PC-3 (cell line): ENCODE measurements at regions not wholly inside any gene's neighbourhood (a gene's known extent, or its start where the extent isn't known, plus 50 kb on each side); places are given as distances from the start of the nearest gene placed in this dataset.
A peak's percentile ranks its signal among the peaks of the same experiment; 100 is the strongest.

Experiments
- ATAC-seq: fragments of 200-7000 bp; cut with Tn5 transposase; 2 replicates; pipeline ENCODE4 v1.9.1; 2020; ENCODE audit warnings: mild to moderate bottlenecking, moderate library complexity
- BruUV-seq: library from RNA; stranded (reverse); fragments of 400-500 nt; replicated peaks from 2 replicates; lab custom pipeline; 2021; lab: Mats Ljungman, UMichigan
- CTCF ChIA-PET: fragments of 300-600 bp; sonication (Branson Sonifier 250); formaldehyde crosslinking; loops from one replicate; lab custom pipeline; 2022; ENCODE audit warnings: antibody characterized with exemption; lab: Charles Lee
- POLR2A ChIA-PET: fragments of 300-600 bp; sonication (Branson Sonifier 250); formaldehyde crosslinking; loops from one replicate; lab custom pipeline; 2022; ENCODE audit warnings: antibody characterized with exemption; ENCODE audit not compliant: unreplicated experiment; lab: Charles Lee
- DNase-seq: peaks from one replicate; pipeline ENCODE4 v3.0.0-alpha.2; 2015
- H2AFZ ChIP-seq: fragments of 300-600 bp; sonication (generic); 2 replicates; pipeline ENCODE4 v1.6.0; 2016; ENCODE audit warnings: antibody characterized with exemption, low read length
- H3F3A ChIP-seq: fragments of 300-600 bp; sonication (generic); one replicate; pipeline ENCODE4 v1.6.0; 2017; ENCODE audit warnings: antibody characterized with exemption, low read length, control low read depth, mild to moderate bottlenecking; ENCODE audit not compliant: unreplicated experiment
- H3K27ac ChIP-seq: fragments of 300-600 bp; sonication (generic); 2 replicates; pipeline ENCODE4 v1.5.1; 2016; ENCODE audit warnings: mild to moderate bottlenecking, low read length
- H3K27me3 ChIP-seq: fragments of 300-600 bp; sonication (generic); 2 replicates; pipeline ENCODE4 v1.6.1; 2016; ENCODE audit warnings: low read length, mixed read lengths
- H3K36me3 ChIP-seq: fragments of 300-600 bp; sonication (generic); 2 replicates; pipeline ENCODE4 v1.6.1; 2016; ENCODE audit warnings: low read depth, mixed run types, low read length, mixed read lengths
- H3K4me1 ChIP-seq: fragments of 300-600 bp; sonication (generic); 2 replicates; pipeline ENCODE4 v1.5.1; 2016; ENCODE audit warnings: low read length; ENCODE audit not compliant: insufficient read depth
- H3K4me2 ChIP-seq: fragments of 300-600 bp; sonication (generic); 2 replicates; pipeline ENCODE4 v1.6.0; 2016; ENCODE audit warnings: low read length
- H3K4me3 ChIP-seq: fragments of 300-600 bp; sonication (generic); 2 replicates; pipeline ENCODE4 v1.5.1; 2016; ENCODE audit warnings: mild to moderate bottlenecking, low read length, mixed read lengths
- H3K79me2 ChIP-seq: fragments of 300-600 bp; sonication (generic); 2 replicates; pipeline ENCODE4 v1.6.1; 2017; ENCODE audit warnings: low read length, mixed read lengths
- H3K9ac ChIP-seq: fragments of 300-600 bp; sonication (generic); 2 replicates; pipeline ENCODE4 v1.6.0; 2016; ENCODE audit warnings: mild to moderate bottlenecking, low read length
- H3K9me2 ChIP-seq: fragments of 300-600 bp; sonication (generic); replicated peaks from 2 replicates; pipeline ENCODE4 v1.6.1; 2016; ENCODE audit warnings: mixed run types, low read length, mixed read lengths
- H3K9me3 ChIP-seq: fragments of 300-600 bp; sonication (generic); 2 replicates; pipeline ENCODE4 v1.6.1; 2016; ENCODE audit warnings: low read length, mixed read lengths
- H4K20me1 ChIP-seq: fragments of 300-600 bp; sonication (generic); 2 replicates; pipeline ENCODE4 v1.6.1; 2016; ENCODE audit warnings: low read length, mixed read lengths
- EZH2 ChIP-seq: fragments of 300-600 bp; sonication (generic); IDR thresholded peaks from one replicate; pipeline ENCODE4 v1.6.1; 2017; ENCODE audit warnings: antibody characterized with exemption, mild to moderate bottlenecking, low read length; ENCODE audit not compliant: unreplicated experiment
- EZH2phosphoT487 ChIP-seq: fragments of 300-600 bp; sonication (generic); IDR thresholded peaks from 2 replicates; pipeline ENCODE4 v1.6.1; 2018; ENCODE audit warnings: mild to moderate bottlenecking, antibody characterized with exemption, low read length, borderline replicate concordance
- intact Hi-C: fragments of 100-400 bp; cut with micrococcal nuclease; formaldehyde crosslinking; loops from 2 replicates; pipeline ENCODE4 v1.9.0; 2023
- TF ChIP-seq, protein P1 (sequence below): fragments of 300-600 bp; sonication (generic); conservative IDR thresholded peaks from 2 replicates; pipeline ENCODE4 v1.5.1; 2017; ENCODE audit warnings: antibody characterized with exemption, low read depth, mild to moderate bottlenecking, low read length

DNA sequence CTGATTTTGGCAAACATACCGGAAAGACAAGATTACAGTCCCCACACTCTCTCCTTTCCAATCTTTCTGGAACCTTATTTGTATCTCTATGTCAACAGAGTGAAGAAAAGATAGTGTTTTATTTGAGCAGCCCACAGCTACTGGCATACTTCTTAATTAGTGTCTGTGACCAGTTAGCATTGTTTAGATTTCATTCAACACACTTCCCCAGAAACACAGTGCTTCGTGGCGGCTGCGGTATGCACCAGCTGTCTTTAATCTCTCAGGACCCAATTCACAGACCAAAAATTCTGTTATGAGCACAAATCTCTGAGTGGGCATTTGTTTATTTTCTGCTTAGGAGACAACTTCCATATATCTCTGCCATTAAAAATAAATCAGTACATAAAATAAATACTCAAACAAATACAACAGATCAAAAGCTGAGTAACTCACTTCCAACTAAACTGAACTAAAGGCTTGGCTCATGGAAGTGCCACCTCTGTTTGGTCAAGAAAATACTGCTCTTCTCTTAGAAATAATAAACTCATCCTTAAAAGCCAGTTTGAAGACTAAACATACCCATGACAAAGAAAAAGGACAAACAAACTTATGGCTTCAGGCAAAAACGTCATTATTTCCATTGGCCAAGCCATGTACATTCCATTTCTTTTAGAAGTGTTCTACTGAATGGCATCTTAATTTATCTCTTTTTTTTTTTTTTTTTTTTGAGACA is 392.4 kb downstream of the TXNL1 start:
- intact Hi-C loops, result no loop called here
- Histone ChIP-seq H3K9me3 (no peaks in the 10 kb centered on the region), H3K4me1 (peaks cover 10% of the 10 kb centered on the region), H3K4me2 (peak overlapping the region; percentile 24; the same call in 1 of the 2 replicates), H4K20me1 (no peaks in the 10 kb centered on the region), H3K79me2 (no peaks in the 10 kb centered on the region), H3K9me2 (no peaks in the 10 kb centered on the region), H3K36me3 (no peaks in the 10 kb centered on the region), H3F3A (no peaks in the 10 kb centered on the region), H3K27me3 (no peaks in the 10 kb centered on the region), H3K27ac (no peak overlapping the region), H3K4me3 (no peak overlapping the region), H3K9ac (no peak overlapping the region), H2AFZ (no peak overlapping the region)
- TF ChIP-seq, protein P1, sequence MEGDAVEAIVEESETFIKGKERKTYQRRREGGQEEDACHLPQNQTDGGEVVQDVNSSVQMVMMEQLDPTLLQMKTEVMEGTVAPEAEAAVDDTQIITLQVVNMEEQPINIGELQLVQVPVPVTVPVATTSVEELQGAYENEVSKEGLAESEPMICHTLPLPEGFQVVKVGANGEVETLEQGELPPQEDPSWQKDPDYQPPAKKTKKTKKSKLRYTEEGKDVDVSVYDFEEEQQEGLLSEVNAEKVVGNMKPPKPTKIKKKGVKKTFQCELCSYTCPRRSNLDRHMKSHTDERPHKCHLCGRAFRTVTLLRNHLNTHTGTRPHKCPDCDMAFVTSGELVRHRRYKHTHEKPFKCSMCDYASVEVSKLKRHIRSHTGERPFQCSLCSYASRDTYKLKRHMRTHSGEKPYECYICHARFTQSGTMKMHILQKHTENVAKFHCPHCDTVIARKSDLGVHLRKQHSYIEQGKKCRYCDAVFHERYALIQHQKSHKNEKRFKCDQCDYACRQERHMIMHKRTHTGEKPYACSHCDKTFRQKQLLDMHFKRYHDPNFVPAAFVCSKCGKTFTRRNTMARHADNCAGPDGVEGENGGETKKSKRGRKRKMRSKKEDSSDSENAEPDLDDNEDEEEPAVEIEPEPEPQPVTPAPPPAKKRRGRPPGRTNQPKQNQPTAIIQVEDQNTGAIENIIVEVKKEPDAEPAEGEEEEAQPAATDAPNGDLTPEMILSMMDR, result no peak
- TF ChIP-seq EZH2, result no peak
- TF ChIP-seq EZH2phosphoT487, result no peak
- ChIA-PET CTCF (no interaction called here), POLR2A (no interaction called here)
- ATAC-seq, result peak; percentile 24
- peak; percentile 70 for DNase-seq
- BruUV-seq, result no TSS peak

DNA sequence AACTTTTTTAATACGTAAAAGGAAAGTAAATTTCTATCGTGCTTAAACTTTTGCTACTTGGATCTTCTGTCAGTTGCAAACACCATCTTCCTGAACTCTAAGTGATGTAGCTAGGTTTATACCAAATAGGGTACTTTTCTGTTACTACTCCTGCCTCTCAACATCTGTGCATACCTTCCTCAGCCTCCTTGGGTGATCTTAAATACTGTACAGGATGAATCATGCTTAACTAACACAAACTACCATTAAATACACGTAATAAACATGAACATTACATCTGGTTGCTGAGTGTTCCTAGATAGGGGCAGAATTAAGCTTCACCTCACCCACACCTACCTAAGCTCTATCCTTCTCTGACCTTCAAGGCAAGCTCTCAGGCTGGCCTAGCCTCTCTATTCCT is 398.0 kb downstream of the TXNL1 start:
- no peak overlapping the region for H3K9ac ChIP-seq
- no TSS peak for BruUV-seq
- no peaks in the 10 kb centered on the region for H3K9me2 ChIP-seq
- H3K36me3 ChIP-seq, result no peaks in the 10 kb centered on the region
- ATAC-seq (peak; percentile 79), DNase-seq (peak; percentile 10)
- peaks cover 7% of the 10 kb centered on the region; the same call in 1 of the 2 replicates for H3K4me1 ChIP-seq
- intact Hi-C loops, result no loop called here
- no peaks in the 10 kb centered on the region for H4K20me1 ChIP-seq
- no peak for TF ChIP-seq EZH2
- no peak for TF ChIP-seq EZH2phosphoT487
- TF ChIP-seq, protein P1, result no peak
- no peaks in the 10 kb centered on the region for H3K27me3 ChIP-seq
- no peak overlapping the region for H3K4me2 ChIP-seq
- ChIA-PET POLR2A (no interaction called here), CTCF (no interaction called here)
- H3K4me3 ChIP-seq, result no peak overlapping the region
- no peaks in the 10 kb centered on the region for H3K79me2 ChIP-seq
- no peak overlapping the region for H3K27ac ChIP-seq
- no peaks in the 10 kb centered on the region for H3F3A ChIP-seq
- H2AFZ ChIP-seq, result no peak overlapping the region
- no peaks in the 10 kb centered on the region for H3K9me3 ChIP-seq

DNA sequence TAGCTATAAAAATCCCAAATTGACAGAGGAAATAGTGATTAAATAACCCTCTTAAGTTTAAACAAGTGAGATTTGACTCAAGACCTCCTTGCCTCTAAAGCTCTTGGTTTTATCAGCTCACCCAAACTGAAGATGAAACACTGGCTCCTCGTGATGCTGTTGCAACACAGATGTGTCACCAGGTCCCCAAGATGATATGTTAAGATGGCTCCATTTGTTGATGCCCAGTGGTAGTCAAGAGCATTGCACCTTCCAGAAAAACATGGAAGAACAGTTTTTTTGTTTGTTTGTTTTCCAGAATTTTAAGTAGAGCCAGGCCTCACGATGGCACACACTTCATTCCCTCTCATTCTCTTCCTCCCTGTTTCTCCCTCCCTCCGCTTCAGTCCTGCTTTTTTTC is 399.8 kb downstream of the TXNL1 start:
- Histone ChIP-seq H4K20me1 (no peaks in the 10 kb centered on the region), H3K4me3 (no peak overlapping the region), H3K79me2 (no peaks in the 10 kb centered on the region), H3K4me2 (no peak overlapping the region), H3F3A (no peaks in the 10 kb centered on the region), H2AFZ (no peak overlapping the region), H3K9me2 (no peaks in the 10 kb centered on the region), H3K9me3 (no peaks in the 10 kb centered on the region), H3K4me1 (peaks cover 11% of the 10 kb centered on the region; the same call in 1 of the 2 replicates), H3K36me3 (no peaks in the 10 kb centered on the region), H3K9ac (no peak overlapping the region), H3K27ac (no peak overlapping the region), H3K27me3 (no peaks in the 10 kb centered on the region)
- no peak for TF ChIP-seq EZH2phosphoT487
- TF ChIP-seq, protein P1, result no peak; the same call in 1 of the 2 replicates
- TF ChIP-seq EZH2, result no peak
- ATAC-seq, result no peak
- DNase-seq, result peak; percentile 3
- intact Hi-C loops, result no loop called here
- no TSS peak for BruUV-seq
- POLR2A ChIA-PET, result no interaction called here
- CTCF ChIA-PET, result no interaction called here
